HG03378 (cell line): ENCODE measurements at regions not wholly inside any gene's neighbourhood (a gene's known extent, or its start where the extent isn't known, plus 50 kb on each side); places are given as distances from the start of the nearest gene placed in this dataset.
A peak's percentile ranks its signal among the peaks of the same experiment; 100 is the strongest.

Experiments used
- ATAC-seq: cut with Tn5 transposase; IDR thresholded peaks from one replicate; pipeline ENCODE4 v1.9.1; 2021; ENCODE audit warnings: mild to moderate bottlenecking, moderate library complexity; ENCODE audit not compliant: unreplicated experiment

DNA sequence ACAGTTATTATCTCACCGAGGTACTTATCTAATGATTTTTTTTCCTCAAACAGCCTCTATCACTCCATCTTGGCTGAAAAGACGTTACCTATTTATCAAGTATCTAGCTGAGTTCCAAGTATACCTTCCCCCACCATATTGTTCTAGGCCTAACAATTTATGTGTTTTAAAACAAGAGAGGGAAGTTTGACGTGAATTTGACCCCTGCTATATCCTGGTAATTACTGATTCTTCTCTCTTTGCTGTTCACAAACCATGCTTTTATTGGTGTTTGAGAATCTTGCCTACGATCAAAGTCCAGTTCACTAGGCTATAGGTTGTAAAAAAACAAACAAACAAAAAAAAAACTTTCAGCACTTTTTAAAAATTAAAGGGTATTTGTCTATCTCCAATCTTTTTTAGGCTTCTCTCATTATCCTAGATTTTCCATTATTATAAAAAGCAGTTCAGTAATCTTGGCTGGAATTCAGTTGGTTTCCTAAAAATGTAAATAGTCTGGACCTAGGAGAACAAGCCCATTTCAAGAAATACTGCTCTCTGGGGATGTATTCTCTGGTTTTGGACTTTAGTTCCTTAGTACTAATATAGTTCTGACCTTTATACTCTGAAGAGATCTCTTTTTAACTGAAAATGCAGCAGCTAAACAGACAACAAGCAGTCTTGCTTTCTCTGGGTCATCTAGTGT is 505.4 kb downstream of the CPS1 start:
- ATAC-seq: no peak

DNA sequence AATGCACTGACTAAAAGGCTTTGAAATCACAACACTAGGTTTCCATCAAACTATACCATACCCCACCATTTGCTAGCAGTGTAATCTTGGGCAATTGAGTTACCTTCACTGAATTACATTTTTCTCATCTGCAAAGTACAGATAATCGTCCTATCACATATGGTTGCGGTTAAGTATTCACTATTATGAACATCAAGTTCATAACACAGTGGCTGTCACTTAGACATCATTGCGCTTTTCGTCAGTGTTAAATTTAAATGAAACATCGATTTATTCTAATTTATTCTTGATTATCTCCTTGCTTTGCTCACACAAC is 505.9 kb downstream of the CPS1 start:
- ATAC-seq: no peak

DNA sequence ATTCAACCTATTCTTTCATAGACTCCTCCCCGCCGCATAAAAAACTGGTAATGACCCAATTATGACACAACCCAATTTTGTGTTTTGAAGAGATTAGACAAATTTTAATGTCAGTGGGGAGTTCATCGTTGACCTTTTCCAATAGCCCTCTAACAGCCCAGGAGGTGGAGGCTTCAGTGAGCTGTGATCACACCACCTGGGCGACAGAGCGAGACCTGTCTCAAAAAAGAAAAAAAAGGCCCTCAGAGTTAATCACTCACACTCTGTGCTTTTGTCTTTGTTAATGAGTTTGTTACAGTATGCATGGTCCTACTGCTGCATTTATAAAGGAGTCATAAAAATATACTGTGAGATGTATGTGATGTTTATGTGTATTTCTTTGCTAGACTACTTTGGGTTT is 510.6 kb downstream of the CPS1 start:
- ATAC-seq: no peak

DNA sequence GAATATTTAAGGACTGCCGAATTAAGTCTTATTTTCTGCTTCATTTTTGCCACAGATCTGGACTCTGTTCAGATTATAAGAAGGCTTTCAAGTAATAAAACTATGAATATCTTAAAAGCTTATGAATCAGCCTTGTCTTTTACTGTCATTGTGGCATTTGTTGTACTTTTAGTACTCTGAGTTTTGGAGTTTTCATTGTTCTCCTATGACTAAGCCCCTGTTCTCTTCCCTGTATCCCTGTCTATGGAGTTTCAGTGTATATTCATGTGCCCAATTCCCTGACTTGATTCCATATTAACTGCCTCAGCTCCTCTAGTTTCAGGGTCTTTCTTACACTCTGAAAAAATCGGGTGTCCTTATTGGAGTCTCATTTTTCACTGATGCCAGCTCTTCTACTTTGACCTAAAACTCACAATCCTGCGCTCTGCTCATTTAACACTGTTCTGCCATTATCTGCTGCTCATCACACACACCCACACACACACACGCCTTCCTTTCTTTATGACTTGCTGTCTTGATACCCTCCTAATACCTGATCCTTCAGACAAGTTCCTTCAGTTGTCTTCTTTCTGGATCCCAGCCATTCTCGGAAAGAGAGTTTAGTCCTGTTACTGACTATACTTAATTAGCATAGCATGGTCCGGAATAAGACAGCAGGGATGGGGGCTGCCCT is 511.8 kb downstream of the CPS1 start:
- ATAC-seq: no peak

DNA sequence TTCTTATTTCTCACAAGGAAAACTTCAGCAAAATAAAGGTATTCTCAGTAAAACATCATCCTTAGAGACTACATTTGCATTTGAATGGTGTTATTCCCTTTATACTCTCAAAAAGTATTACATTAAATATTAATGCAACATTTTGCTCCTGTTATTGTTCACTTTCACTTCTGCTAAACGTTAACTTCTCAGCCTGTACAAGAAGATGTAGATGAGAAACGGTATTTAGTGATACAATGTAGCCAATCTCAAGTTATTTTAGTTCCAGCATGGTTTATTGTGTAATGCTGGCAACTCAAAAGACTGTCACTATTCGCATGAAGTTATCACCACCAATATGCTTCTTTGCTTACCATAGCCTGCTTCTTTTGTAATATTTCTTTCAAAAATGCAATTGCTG is 514.1 kb downstream of the CPS1 start:
- no peak for ATAC-seq

DNA sequence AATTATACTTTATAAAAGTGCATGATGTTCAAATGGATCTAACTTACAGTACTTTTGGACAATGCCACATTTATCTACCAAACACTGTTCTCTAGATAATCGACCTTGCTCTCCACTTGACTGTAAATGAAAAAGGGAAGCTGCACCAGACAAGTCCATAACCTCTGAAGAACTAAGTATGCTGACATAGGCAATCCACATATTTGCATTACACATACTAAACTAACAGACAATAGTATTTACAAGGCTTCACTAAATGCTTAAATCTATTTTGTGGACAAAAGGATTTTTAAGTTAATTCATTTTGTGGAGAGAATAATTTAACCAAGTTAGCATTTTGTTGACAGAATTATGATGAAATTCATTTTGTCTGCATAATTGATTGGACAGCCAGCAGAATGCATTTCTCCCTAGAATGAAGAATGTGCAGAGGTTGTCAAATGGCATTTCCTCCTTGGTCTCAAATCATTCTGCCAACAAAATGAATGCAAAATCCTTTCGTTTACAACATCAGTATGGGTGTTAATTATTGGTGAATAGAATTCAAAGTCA is 520.9 kb downstream of the CPS1 start:
- no peak for ATAC-seq

DNA sequence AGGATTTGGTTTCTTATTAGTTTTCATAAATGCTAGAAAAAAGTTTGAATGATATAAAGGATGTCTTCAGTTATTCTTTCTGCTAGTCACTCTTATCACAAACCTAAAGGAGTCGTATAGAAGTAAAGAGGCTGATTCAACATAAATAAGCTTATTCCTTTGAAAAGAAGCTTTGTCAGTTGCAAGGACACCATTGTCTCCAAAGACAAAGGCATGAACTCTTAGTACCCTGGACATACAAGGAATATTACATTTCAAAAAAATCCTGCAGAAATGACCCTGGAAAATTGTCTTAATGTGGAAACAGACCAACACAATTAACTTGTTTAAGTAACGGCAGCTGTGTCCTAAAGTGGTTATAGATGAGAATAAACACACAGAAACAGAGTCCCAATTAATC is 528.0 kb downstream of the CPS1 start:
- ATAC-seq: no peak

DNA sequence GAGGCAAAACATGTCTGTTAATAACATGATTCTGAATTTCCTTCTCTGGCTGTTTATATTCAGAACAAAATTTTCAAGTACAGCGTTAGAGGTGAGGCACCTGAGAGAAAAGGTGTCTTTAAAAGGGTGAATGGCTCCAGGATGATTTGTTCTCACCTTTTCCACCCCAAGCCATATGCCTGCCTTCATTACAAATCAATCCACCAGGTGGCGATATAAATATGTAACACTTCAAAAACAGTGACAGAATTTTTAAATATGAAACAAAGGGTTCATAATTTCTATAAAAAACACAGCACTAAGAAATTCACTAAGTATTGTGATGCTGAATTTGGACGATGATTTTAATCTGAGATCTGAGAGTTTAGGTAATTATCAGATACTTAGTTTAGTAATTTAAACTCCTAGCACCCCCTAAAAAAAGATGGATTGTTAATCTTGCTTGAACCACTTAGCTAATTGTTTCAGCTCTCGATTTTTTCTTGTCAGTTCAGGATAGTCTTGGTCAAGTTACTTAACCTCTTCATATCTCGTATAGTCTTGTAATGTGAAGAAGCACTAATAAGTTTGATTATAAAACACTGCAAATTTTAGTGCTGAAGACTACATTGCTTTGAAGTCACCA is 528.8 kb downstream of the CPS1 start:
- no peak for ATAC-seq

DNA sequence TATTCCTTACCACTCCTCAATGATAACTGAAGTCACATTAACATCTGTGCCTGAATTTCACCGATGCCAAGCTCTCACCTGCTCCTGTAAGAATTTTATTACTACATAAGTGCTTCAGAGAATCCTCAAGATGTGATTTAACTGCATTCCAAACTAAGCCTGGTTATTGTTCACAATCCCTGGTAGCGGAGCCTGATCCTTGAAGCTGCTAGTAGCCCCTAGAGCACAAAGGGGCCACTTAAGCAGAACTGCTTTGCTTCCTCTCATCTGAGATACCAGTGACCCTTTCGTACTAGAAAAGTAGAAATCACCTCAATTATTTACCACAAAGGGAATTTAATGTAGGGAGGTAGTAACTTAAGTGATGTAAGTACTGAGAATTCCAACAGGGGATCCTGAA is 529.6 kb downstream of the CPS1 start:
- ATAC-seq: no peak

DNA sequence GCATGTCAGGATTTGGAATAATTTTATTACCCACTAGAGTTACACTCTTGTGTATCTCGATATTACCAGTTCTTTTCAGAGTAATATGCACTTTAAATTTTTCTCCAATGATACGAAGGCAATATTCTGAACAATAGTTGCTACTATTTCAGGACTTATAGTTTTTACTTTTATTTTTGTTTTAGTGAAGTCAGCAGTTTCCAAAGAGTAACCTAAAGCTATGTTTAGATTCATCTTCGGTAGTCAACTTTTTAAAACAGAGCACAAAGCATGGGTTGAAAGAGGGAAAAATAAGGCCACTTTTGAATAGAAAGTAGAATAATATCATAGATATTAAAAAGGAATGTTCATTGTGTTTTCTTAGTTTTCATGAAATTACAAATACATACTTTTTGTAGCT is 532.7 kb downstream of the CPS1 start:
- no peak for ATAC-seq

DNA sequence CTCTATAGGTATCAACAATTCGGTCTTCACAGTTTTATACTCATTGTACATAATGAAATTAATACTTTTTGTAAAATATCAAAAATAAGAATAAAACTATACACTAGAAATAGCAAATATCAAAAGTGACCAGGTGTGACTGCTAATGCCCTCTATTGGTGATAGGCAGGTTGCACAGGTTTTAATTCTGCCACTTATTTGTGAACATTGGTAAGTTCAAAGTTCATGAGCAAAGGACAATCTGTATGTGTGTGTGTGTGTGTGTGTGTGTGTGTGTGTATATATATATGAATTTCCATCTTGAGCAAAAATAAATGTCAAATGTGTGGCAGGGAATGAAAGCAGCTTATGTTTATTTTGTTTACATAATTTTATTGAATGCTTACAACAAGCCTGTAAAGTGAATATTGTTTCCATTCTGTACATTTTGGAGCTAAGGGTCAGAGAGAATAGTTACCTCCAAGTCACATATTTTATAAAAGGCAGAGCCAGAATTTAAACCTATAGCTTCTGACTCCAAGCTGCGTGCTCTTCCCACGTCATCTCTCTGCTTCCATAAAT is 537.4 kb downstream of the CPS1 start:
- peak; percentile 67 for ATAC-seq

DNA sequence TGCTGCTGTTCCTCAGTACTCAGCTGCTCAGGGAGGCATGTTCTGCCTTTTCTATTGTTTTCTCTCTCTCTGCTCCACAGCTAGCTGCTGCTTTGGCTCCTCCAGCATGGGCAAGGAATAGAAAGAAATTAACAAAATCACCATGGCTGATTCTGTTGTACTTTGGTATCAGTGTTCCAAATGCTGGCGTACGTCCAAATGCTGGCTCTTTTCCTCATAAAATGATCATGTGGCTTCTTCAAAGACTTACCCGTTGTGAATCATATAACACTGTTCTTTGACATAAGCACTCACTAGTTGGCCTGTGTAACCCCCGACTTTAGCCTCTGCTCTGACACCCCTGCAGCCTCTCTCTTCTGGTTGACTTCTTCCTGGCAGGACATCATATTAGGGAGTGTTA is 547.6 kb downstream of the CPS1 start:
- ATAC-seq: no peak

DNA sequence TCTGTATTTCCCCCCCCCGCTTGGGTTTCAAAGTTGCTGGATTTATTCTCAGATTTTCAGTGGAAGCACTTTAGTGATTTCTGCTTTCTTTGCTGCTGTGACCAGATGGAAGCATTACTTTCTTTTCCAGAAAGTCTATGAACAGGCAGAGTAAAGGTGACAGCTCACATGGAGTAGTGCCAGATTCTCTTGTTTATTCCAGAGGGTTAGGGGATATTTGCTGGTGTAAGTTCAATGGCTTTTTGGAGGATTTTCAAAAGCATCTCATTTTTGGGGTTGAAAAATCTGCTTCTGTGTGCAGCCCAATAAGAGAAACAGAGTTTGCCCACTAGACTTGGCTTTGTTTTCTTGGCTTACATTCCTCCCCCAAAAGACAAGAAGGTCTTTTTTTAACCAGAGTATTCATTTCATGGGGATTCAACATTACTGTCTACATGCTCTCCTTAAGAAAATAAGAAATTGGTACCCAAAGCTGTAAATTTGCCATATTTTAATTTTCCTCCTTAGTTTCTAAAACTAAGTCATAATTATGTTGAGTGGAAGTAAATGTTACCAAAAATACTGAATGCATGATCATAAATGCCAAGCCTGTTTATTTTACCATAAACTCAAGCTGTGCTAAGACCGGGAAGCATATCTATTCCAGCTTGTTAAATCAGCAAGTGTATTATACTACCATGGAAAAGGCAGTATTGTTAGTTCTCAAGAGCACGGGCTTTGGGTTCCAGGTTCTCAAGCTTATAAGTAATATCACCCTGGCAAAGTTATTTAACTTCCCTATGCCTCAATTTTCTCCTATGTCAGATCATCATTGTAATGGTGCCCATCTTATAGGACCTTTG is 557.2 kb downstream of the CPS1 start:
- ATAC-seq: no peak

DNA sequence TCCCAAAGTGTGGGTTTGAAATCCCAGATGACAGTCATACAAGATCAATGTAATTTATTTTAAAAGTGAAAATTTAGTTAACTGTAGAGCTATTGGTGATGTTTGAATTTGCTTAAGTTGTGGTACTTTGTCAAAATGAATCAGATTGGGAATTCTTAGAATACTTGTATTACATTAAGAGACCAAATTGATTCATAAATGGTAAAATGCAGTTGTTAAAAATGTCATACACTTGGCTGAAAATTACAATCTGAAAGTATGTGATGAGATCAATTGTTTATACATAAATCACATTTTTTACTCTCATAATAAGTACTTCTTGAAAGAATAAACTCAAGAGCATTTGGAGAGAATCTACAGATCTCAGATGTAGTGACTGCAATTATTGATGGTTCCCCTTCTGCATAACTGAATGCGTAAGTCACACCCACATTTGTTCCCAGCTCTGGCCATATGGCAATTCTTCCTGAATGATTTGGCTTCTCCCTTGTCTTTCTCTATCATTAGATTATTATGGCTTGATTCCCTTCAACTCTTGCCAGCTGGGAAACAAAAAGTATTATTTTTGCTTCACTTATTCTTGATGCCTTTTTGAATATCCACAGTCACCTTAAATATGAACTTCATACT is 558.5 kb downstream of the CPS1 start:
- ATAC-seq: no peak

DNA sequence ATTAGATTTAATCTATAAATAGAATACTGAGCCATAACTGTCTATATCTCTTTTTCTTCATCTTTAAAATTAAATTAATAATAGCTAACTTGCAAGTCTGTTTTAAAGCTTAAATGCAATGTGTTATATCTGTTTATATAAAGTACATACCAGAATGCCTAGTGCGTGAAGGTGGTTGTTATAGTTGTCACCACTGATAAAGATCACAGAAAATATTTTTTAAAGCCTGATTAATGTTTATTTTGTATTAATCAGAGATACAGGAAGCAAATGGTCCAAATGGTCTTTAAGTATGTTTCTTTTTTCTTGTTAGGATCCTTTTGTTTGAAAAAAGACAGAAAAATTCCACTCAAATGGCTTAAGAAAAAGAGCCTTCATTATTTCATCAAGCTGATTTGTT is 560.6 kb downstream of the CPS1 start:
- ATAC-seq: no peak

DNA sequence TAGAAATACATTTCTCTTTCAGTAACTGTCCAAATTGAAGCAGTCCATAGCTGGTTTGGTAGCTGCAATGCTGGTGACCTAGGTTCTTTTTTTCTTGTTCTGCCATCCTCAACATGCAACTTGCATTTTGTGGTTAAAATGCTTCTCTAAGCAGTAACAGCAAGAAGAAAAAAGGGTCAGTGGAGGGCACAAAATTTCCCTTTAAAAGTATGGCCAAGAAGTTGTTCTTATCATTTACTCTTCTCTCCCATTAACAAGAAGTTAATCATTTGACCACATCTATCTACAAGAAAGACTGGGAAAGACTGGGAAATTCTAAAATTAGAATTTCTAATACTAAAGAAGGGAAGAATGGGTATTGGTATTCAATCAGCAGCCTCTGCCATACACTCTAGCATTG is 569.9 kb downstream of the CPS1 start:
- ATAC-seq: no peak

DNA sequence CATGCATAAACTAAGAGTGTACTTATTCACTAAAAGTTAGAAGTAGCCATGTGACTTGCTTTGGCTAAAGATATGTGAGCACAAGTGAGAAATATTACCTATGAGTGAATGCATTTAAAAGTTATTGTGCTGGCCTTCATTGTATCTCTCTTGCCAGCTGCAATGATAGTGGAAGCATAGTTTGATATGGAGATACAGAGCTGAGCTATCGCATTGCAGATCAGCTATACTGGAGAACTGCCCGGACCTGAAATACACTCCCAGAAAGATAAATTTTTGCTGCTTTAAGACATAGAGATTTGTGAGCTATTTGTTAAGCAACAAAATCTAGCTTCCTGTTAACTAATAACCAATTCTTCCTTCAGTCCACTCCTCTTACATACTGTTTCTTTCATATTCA is 571.1 kb downstream of the CPS1 start:
- no peak for ATAC-seq

DNA sequence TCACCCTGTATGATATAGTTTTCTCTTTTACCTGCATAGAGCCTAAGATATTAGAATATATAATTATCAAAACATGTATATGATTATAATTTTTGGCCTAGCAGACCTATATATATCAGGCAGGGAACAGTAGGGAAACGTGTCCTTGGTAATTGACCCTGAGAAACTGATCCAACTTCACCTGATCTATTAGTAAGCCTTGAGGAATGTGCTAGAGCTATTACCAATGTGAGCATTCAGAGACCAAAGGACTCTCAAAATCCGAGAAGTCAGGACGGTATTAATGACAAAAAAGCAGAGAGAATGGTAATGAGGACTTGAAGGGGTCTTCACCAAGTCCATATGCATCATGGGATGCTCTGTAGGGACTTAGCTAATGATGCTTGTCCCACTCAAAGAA is 571.9 kb downstream of the CPS1 start:
- ATAC-seq: no peak

DNA sequence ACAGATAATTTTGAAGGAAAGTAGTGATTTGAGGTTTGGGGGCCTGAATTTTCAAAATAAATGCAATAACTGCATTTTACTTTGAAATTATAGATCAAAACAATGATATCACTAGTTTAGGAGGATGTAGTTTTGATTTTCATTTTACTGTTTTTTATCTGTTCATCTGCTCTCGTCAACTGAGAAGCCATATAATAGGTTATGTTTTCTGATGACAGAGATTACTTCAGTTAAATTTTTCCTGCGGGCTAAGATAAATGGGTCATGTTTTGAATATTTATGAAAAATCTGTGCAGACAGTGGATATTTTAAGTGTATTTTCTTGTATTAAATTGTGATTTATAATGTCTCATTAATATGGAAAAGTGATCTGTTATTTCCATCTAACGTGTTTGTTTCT is 573.4 kb downstream of the CPS1 start:
- ATAC-seq: no peak

DNA sequence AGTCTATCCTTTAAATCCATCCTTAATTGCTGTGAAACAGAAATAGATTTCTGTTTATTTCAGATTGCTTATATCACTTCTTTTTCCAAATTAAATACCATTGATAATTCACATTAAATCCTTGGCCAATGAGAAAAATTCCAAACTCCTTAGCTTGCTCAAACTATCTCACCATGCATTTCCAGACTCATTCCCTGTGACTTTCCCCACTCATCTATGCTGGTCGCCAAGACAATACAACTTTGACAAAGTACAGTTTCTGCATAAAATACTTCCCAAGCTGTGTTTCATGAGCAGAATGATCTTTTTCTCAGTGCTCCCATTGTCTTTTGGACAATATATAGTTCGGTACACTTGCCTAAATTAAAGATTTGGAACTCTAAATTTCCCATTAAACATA is 575.6 kb downstream of the CPS1 start:
- ATAC-seq: no peak

DNA sequence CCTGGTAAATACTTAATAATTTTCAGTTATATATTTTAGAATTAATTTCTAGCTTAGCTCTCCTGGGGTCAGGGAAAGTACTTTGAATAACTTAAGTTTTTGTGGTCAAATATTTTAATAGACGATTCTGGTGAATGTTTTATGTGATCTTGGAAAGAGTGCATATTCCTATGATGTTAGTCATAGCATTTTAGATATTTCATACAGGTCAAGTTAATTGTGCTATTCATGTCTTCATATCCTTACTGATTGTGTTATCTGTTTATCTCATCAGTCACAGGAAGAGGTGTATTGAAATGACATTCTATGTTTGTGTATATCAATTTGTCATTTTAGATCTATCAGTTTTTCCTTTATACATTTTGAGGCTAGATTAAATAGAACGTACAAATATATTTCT is 576.2 kb downstream of the CPS1 start:
- ATAC-seq: no peak
